ENCODE measurements at regions not wholly inside any gene's neighbourhood (a gene's known extent, or its start where the extent isn't known, plus 50 kb on each side); places are given as distances from the start of the nearest gene placed in this dataset.

DNA sequence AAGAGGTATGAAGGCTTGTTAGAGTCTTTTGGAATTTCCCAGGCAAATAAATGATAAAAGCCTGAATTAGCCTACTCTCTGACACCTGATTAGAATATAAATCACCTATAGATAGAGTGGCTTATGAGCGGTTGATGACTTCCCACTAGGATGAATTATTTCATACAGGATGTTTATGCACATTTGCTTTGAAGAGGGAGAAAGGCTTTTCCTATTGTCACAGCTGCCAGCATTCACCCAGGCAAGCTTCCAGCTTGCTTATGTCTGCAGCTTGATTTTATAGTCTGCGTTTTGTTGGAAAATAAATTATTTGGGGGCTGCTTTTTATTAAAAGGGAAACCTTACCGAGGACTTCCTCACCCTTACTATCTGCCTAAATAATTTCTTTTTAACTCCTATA, 51.3 kb upstream of the EIF2S2 start:
- no peak overlapping the region for H3K4me3 Mint-ChIP-seq
- H3K27me3 Mint-ChIP-seq (ENCODE audit: insufficient read depth): peaks cover 5% of the 10 kb centered on the region
- H3K27ac Mint-ChIP-seq: no peak overlapping the region
- DNase-seq: no peak
- no peaks in the 10 kb centered on the region for H3K9me3 Mint-ChIP-seq
- peaks cover 13% of the 10 kb centered on the region for H3K4me1 Mint-ChIP-seq (ENCODE audit: low read depth)
- no peaks in the 10 kb centered on the region for H3K36me3 Mint-ChIP-seq (ENCODE audit: low read depth)
- TF ChIP-seq, protein P1, sequence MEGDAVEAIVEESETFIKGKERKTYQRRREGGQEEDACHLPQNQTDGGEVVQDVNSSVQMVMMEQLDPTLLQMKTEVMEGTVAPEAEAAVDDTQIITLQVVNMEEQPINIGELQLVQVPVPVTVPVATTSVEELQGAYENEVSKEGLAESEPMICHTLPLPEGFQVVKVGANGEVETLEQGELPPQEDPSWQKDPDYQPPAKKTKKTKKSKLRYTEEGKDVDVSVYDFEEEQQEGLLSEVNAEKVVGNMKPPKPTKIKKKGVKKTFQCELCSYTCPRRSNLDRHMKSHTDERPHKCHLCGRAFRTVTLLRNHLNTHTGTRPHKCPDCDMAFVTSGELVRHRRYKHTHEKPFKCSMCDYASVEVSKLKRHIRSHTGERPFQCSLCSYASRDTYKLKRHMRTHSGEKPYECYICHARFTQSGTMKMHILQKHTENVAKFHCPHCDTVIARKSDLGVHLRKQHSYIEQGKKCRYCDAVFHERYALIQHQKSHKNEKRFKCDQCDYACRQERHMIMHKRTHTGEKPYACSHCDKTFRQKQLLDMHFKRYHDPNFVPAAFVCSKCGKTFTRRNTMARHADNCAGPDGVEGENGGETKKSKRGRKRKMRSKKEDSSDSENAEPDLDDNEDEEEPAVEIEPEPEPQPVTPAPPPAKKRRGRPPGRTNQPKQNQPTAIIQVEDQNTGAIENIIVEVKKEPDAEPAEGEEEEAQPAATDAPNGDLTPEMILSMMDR (IDR thresholded peaks at IDR 0.05): no peak

DNA sequence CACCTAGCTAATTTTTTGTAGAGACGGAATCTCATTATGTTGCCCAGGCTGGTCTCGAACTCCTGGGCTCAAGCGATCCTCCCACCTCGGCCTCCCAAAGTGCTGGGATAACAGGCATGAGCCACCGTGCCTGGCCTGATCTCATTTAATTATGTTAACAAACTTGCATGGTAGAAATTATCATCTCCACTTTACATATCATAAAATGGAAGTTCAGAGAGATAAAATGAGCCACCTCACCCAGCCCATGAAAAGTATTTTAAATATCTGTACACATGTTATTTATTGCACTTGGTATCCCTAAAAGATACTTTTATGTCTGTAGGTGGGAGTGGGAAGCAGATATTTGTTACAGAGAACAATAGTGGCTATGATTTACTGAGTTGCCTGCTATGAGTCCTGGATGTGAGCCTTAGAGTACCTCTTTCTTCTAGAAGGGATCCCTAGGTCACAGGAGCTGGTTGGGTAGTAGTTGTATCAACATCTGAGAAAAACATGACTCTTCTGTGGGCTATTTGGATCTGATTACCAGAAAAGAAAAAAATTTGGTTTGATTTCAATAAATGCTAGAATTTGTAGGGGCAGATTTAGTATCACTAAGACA, 52.4 kb upstream of the EIF2S2 start:
- no peak overlapping the region for H3K4me3 Mint-ChIP-seq
- H3K36me3 Mint-ChIP-seq (ENCODE audit: low read depth): no peaks in the 10 kb centered on the region
- peaks cover 13% of the 10 kb centered on the region for H3K4me1 Mint-ChIP-seq (ENCODE audit: low read depth)
- H3K9me3 Mint-ChIP-seq: no peaks in the 10 kb centered on the region
- no peak overlapping the region for H3K27ac Mint-ChIP-seq
- TF ChIP-seq, protein P1 (IDR thresholded peaks at IDR 0.05): no peak
- DNase-seq: no peak
- peaks cover 5% of the 10 kb centered on the region for H3K27me3 Mint-ChIP-seq (ENCODE audit: insufficient read depth)

DNA sequence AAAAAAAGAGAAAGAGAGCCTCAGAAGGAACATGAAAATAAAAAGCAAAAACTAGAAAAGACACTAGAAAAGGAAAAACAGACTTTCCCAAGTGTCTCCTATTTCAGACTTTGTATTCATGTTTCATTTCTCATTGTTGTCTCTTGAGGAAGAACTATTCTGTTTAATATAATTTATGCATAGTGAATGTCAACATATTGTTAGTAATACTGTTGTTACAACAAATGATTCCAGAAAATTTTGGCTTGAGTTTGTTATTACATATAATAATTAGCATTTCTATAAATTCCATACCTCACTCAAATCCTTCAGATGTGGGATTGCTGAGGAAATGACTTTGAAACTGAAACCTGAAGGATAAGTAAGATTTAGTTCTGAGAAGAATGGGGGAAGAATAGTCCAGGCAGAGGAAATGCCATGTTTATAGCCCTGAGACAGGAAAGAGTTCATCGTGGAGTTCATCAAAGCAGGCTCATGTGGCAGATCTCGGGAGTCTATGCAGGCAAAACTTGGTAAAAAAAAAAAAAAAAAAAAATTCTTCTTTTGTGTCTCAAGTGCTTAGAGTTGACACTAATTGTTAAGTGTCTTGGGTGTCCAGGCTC, 53.1 kb upstream of the EIF2S2 start:
- Mint-ChIP-seq H3K27ac (no peak overlapping the region), H3K4me1 (ENCODE audit: low read depth) (peaks cover 13% of the 10 kb centered on the region), H3K27me3 (ENCODE audit: insufficient read depth) (peaks cover 5% of the 10 kb centered on the region), H3K36me3 (ENCODE audit: low read depth) (no peaks in the 10 kb centered on the region), H3K9me3 (no peaks in the 10 kb centered on the region), H3K4me3 (no peak overlapping the region)
- no peak for DNase-seq
- TF ChIP-seq, protein P1 (IDR thresholded peaks at IDR 0.05): no peak

DNA sequence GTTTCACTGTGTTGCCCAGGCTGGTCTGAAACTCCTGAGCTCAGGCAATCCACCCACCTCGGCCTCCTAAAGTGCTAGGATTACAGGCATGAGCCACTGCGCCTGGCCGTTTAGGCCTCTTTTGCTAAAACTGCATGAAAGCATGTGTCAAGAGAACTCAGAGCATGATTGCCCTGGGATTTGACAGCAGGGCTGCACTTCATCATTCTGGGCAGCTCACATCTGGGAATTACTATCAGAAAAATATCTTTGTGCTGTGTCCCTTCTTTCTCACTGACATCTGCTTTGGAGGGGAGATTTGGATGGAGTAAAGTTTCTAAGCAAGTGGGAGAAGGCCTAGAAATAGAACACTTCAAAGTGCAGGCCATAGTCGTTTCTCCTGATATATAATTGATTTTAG, 59.6 kb upstream of the EIF2S2 start:
- TF ChIP-seq, protein P1 (IDR thresholded peaks at IDR 0.05): no peak
- Mint-ChIP-seq H3K27ac (no peak overlapping the region), H3K27me3 (ENCODE audit: insufficient read depth) (peaks cover 4% of the 10 kb centered on the region; the same call in 1 of the 2 replicates), H3K4me1 (ENCODE audit: low read depth) (no peaks in the 10 kb centered on the region; the same call in 1 of the 2 replicates), H3K4me3 (no peak overlapping the region), H3K36me3 (ENCODE audit: low read depth) (no peaks in the 10 kb centered on the region), H3K9me3 (no peaks in the 10 kb centered on the region)
- DNase-seq: no peak

DNA sequence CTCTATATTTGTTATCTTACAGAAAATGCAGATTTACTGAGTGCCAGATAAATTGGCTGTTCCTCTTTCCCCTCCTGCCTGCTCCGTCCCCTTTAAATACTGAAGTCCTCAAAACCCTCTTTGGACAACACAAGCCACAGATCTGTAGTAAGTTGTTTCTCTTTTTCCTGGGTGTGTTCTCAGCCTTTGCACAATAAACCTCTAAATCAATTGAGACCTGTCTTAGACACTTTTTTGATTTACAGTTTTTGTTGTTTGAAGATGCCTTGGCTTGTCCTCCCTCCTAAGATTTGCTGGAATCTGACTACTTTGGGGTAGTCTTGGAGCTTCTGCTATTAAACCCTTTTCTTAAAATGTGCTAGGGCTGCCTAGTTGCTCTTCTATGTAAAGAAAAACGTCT, 60.9 kb upstream of the EIF2S2 start:
- peaks cover 1% of the 10 kb centered on the region for H3K27me3 Mint-ChIP-seq (ENCODE audit: insufficient read depth)
- DNase-seq: no peak
- no peaks in the 10 kb centered on the region for H3K9me3 Mint-ChIP-seq
- no peak overlapping the region for H3K27ac Mint-ChIP-seq
- H3K4me3 Mint-ChIP-seq: no peak overlapping the region
- no peaks in the 10 kb centered on the region; the same call in 1 of the 2 replicates for H3K4me1 Mint-ChIP-seq (ENCODE audit: low read depth)
- TF ChIP-seq, protein P1 (IDR thresholded peaks at IDR 0.05): no peak
- no peaks in the 10 kb centered on the region for H3K36me3 Mint-ChIP-seq (ENCODE audit: low read depth)
